GM19239 (cell line): ENCODE measurements at regions not wholly inside any gene's neighbourhood (a gene's known extent, or its start where the extent isn't known, plus 50 kb on each side); places are given as distances from the start of the nearest gene placed in this dataset.

Experiments
- DNase-seq: peaks from one replicate; pipeline ENCODE4 v3.0.0; 2011; ENCODE audit warnings: low spot score; ENCODE audit not compliant: insufficient read length
- FAIRE-seq: peaks from 2 replicates; lab custom pipeline; 2011; peaks lifted over from hg19 to GRCh38; lab: Jason Lieb, UNC

- FAIRE-seq (no peak), DNase-seq (no peak)
These were observed 473.9 kb downstream of the BCL11A start for GRCh38 chr2:60079562-60079961.

DNA sequence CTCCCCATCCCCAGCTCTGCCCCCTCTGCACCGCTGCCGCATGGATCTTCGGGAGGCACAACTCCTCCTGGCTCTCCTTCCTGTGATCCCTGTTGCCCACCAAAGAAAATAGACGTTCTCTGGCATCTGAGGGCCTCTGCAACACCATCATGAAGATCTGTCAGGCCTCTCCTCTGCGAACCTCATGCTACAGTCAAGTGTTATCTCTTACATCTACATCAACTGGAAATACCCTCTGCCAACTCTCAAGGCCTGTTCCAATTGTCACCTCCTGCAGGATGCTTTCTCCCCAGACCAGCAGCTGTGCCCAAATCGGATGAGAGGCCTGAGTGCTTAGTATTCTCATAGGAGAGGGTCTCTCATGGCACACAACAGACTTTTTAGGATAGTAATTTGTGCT, 478.4 kb downstream of the BCL11A start:
- no peak for DNase-seq
- FAIRE-seq: no peak

DNA sequence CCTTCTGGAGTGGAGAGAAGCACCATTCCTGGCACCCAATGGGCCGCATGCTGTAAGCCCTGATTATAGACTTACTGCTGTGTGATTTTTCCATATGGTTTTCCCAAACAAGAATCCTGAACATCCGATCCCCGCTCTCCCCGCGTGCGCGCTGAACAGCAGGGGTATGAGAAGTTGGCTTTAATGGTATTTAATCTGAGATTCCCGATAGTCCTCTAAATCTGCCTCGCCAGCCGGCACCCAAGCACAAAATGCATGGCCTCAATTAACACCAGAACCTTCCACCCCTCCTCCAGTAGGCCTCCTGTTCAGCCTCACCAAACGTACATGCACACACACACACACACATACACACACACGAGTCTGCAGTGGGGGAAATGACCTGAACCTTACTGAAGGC, 480.3 kb downstream of the BCL11A start:
- DNase-seq: no peak
- no peak for FAIRE-seq

GRCh38 chr2:60072609-60073008, 480.8 kb downstream of the BCL11A start:
- FAIRE-seq (no peak), DNase-seq (no peak)

GRCh38 chr2:60071490-60071831, 482.0 kb downstream of the BCL11A start:
- FAIRE-seq (no peak), DNase-seq (no peak)

GRCh38 chr2:60070736-60071489, 482.5 kb downstream of the BCL11A start:
- no peak for DNase-seq
- no peak for FAIRE-seq

- no peak for FAIRE-seq
- DNase-seq: no peak
These were observed 483.3 kb downstream of the BCL11A start for GRCh38 chr2:60070196-60070595.

DNA sequence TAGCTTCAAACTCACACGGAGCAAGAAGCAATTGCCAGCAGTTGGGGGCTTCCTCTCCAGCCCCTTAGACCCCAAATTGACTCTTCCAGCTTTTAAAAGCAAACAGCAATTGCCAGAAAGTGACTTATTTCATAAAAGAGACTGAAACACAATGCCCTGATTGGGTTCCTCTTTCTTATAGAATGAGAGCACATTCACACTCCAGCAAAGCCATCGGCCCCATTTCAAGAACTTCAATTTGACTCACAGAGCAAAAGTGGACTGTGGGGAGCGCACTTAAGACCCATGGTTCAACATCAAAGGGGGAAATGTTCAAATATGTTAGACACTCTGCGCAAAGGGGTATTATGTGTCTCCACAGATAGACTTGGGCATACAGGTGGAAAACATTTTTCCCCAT, 484.7 kb downstream of the BCL11A start:
- DNase-seq: no peak
- FAIRE-seq: no peak

GRCh38 chr2:60067006-60067405, 486.4 kb downstream of the BCL11A start:
- no peak for FAIRE-seq
- DNase-seq: no peak

- no peak for FAIRE-seq
- DNase-seq: no peak
These were observed 487.2 kb downstream of the BCL11A start for GRCh38 chr2:60066096-60066839.

GRCh38 chr2:60064687-60065389, 488.6 kb downstream of the BCL11A start:
- no peak for DNase-seq
- no peak for FAIRE-seq

GRCh38 chr2:60058781-60059180, 494.7 kb downstream of the BCL11A start:
- FAIRE-seq (no peak), DNase-seq (no peak)

- DNase-seq (no peak), FAIRE-seq (no peak)
These were observed 498.7 kb downstream of the BCL11A start for GRCh38 chr2:60054571-60055340.

- DNase-seq: no peak
- no peak for FAIRE-seq
These were observed 499.7 kb downstream of the BCL11A start for GRCh38 chr2:60053791-60054190.

DNA sequence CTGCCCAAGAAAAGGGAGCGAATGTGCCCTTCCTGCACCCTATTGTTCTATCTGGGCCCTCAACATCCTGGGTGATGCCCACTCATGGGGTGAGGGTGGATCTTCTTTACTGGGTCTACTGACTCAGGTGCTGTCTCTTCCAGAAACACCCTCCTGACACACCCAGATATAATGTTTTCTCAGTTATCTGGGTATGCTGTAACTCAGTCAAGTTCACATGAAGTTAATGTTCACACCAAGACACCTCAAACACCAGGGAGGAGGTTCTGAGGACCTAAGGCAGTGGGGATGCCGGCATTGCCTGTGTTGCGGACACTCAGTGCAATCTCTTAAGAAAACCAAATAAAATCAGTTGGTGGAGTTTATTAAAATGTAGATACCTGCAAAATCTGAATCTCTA, 500.9 kb downstream of the BCL11A start:
- FAIRE-seq: no peak

DNA sequence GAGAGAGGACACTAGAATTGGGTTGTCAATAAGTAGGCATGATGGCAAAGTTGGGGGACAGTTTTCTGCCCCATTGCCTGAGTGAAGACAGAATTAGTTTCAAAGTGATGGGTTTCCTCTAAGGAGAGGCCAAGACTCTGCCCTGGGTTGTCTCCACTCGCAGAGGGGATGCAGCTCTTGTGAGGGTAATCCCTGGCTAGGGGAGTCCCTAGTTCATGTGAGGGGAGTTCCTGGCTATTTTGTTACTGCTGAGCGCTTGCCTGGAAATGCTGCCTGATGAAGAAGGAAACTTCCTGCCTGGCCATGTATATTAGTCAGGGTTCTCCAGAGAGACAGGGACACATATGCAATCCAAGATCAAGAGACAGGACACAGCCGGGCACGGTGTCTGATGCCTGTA, 501.5 kb downstream of the BCL11A start:
- FAIRE-seq (no peak), DNase-seq (no peak)

More for the DNA sequence above, 500.9 kb downstream of the BCL11A start:
- no peak for DNase-seq

GRCh38 chr2:60047944-60048525, 505.4 kb downstream of the BCL11A start:
- no peak for FAIRE-seq
- no peak for DNase-seq

DNA sequence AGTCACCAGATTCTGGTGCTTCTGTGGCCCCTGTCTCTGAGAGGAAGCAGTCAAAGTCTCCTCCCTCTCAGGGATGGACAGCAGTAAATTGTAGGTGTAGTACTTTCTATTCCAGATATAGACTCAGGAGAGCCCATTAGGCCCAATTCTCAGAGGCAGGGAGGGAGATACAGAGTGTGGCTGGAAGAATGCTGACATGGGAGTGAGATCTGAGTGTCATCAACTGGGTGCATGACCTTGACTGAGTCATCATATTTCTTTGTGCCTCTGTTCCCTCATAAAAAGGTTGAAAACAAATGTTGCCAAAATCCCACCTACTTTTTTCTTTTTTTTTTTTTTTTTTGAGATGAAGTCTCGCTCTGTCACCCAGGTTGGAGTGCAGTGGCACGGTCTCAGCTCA, 506.1 kb downstream of the BCL11A start:
- DNase-seq: no peak
- no peak for FAIRE-seq

DNA sequence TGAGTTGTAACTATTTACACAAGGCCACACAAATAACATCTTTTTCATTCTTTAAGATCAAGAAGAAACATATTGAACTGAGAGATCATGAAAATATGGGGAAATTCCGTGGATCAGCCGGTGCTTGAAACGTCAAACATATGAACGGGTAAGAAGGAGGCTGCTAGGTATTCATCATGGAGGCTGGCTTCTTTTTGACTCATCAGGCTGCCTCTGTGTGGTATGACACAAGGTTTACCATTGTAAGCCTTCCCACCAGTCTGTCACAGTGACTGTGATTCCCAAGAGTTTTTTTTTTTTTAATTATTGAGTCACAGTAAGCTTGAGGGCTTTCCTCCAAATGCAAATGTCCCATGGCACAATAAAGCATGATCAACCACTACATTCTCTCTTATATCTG, 506.9 kb downstream of the BCL11A start:
- DNase-seq (no peak), FAIRE-seq (no peak)

- DNase-seq (no peak), FAIRE-seq (no peak)
These were observed 508.0 kb downstream of the BCL11A start for GRCh38 chr2:60045456-60045855.
